ENCODE measurements at regions not wholly inside any gene's neighbourhood (a gene's known extent, or its start where the extent isn't known, plus 50 kb on each side); places are given as distances from the start of the nearest gene placed in this dataset.

DNA sequence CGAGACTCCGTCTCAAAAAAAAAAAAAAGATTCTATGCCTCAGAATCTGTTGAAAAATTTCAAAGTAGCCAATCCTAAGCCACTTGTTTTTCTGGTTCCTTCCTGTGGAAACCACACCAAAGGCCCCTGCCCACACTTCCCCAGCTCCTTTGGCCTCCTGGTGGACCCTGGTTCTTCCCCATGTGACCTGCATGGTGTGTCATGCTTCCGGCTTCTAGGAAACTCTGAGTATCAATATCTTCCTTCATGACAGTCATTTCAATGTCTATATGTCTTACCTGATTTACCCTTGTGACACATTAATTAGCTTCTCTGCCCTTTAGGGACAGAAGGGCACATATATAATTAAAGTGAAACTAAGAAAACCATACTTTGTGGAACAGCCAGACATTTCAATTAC, 80.4 kb upstream of the GRB10 start:
- TF ChIP-seq, protein P1, sequence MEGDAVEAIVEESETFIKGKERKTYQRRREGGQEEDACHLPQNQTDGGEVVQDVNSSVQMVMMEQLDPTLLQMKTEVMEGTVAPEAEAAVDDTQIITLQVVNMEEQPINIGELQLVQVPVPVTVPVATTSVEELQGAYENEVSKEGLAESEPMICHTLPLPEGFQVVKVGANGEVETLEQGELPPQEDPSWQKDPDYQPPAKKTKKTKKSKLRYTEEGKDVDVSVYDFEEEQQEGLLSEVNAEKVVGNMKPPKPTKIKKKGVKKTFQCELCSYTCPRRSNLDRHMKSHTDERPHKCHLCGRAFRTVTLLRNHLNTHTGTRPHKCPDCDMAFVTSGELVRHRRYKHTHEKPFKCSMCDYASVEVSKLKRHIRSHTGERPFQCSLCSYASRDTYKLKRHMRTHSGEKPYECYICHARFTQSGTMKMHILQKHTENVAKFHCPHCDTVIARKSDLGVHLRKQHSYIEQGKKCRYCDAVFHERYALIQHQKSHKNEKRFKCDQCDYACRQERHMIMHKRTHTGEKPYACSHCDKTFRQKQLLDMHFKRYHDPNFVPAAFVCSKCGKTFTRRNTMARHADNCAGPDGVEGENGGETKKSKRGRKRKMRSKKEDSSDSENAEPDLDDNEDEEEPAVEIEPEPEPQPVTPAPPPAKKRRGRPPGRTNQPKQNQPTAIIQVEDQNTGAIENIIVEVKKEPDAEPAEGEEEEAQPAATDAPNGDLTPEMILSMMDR (IDR thresholded peaks at IDR 0.05), result no peak
- TF ChIP-seq POLR2A (IDR thresholded peaks at IDR 0.05), result no peak

All from body of pancreas (tissue), 4 donors.